ENCODE measurements at regions not wholly inside any gene's neighbourhood (a gene's known extent, or its start where the extent isn't known, plus 50 kb on each side); places are given as distances from the start of the nearest gene placed in this dataset.

DNA sequence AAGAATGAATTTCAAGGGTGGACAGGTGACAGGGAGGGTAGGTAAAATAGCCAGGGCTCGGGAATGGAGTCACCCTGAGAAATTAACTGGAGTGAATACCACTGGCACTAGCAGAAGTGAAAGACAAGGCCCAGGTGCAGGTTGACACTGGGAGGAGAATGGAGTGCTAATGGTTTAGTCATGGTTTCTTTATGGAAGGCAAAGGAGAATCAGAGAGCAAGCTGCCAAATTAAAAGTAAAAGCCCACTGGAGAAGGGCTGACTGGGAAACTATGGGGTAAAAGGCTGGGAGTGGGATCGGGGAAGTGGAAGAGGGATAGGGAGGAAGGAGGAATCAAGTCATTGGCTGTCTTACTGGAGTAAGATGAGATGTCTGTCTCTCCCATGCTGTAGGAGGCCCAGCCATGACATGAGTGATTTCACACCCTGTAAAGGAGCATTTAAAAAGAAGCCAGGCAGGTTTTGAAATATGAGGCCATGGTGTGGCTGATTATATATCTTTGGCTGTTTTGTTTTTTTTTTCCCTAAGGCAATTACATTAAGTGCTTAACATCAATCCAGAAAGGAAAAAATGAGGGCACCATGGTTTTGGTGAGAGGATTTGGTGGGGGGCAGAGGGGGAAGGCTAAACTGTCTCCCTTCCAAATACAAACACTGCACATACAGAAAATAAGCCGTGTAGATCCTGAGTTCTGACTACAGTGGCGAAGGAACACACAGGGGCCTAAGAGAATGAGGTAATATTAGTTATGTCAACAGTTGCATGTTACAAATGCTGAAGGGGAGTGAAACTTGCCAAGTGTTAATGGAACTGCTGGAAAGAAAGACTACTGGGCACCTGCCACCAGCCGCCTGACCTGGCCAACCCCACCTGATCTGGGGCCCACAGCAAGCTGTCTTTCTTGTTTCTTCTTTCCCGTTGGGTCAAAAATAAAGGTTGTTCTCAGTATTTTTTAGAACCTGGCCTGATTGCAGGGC is 183.5 kb upstream of the TSC22D1 start (continued):
- TF ChIP-seq ZBTB21 (tag by site-specific recombination; IDR thresholded peaks at IDR 0.05), result peak; percentile 68; the same call in 1 of the 2 replicates
- TF ChIP-seq, protein P1, sequence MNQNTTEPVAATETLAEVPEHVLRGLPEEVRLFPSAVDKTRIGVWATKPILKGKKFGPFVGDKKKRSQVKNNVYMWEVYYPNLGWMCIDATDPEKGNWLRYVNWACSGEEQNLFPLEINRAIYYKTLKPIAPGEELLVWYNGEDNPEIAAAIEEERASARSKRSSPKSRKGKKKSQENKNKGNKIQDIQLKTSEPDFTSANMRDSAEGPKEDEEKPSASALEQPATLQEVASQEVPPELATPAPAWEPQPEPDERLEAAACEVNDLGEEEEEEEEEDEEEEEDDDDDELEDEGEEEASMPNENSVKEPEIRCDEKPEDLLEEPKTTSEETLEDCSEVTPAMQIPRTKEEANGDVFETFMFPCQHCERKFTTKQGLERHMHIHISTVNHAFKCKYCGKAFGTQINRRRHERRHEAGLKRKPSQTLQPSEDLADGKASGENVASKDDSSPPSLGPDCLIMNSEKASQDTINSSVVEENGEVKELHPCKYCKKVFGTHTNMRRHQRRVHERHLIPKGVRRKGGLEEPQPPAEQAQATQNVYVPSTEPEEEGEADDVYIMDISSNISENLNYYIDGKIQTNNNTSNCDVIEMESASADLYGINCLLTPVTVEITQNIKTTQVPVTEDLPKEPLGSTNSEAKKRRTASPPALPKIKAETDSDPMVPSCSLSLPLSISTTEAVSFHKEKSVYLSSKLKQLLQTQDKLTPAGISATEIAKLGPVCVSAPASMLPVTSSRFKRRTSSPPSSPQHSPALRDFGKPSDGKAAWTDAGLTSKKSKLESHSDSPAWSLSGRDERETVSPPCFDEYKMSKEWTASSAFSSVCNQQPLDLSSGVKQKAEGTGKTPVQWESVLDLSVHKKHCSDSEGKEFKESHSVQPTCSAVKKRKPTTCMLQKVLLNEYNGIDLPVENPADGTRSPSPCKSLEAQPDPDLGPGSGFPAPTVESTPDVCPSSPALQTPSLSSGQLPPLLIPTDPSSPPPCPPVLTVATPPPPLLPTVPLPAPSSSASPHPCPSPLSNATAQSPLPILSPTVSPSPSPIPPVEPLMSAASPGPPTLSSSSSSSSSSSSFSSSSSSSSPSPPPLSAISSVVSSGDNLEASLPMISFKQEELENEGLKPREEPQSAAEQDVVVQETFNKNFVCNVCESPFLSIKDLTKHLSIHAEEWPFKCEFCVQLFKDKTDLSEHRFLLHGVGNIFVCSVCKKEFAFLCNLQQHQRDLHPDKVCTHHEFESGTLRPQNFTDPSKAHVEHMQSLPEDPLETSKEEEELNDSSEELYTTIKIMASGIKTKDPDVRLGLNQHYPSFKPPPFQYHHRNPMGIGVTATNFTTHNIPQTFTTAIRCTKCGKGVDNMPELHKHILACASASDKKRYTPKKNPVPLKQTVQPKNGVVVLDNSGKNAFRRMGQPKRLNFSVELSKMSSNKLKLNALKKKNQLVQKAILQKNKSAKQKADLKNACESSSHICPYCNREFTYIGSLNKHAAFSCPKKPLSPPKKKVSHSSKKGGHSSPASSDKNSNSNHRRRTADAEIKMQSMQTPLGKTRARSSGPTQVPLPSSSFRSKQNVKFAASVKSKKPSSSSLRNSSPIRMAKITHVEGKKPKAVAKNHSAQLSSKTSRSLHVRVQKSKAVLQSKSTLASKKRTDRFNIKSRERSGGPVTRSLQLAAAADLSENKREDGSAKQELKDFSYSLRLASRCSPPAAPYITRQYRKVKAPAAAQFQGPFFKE (tag by site-specific recombination; IDR thresholded peaks at IDR 0.05; ENCODE audit: borderline replicate concordance), result no peak
- no peak for TF ChIP-seq ZNF214 (tag by site-specific recombination; IDR thresholded peaks at IDR 0.05; ENCODE audit: borderline replicate concordance)
- peak; percentile 87 for TF ChIP-seq ZNF629 (tag by site-specific recombination; IDR thresholded peaks at IDR 0.05)
- no peak for TF ChIP-seq KLF9 (tag by site-specific recombination; IDR thresholded peaks at IDR 0.05; ENCODE audit: low read depth)
- TF ChIP-seq, protein P2, sequence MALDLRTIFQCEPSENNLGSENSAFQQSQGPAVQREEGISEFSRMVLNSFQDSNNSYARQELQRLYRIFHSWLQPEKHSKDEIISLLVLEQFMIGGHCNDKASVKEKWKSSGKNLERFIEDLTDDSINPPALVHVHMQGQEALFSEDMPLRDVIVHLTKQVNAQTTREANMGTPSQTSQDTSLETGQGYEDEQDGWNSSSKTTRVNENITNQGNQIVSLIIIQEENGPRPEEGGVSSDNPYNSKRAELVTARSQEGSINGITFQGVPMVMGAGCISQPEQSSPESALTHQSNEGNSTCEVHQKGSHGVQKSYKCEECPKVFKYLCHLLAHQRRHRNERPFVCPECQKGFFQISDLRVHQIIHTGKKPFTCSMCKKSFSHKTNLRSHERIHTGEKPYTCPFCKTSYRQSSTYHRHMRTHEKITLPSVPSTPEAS (tag by site-specific recombination; IDR thresholded peaks at IDR 0.05), result peak; percentile 48
- no peak for TF ChIP-seq SALL2 (tag by site-specific recombination; IDR thresholded peaks at IDR 0.05; ENCODE audit: borderline replicate concordance)
- TF ChIP-seq ZNF664 (tag by site-specific recombination; IDR thresholded peaks at IDR 0.05), result no peak
- TF ChIP-seq ZNF391 (tag by site-specific recombination; IDR thresholded peaks at IDR 0.05; ENCODE audit: borderline replicate concordance, low read depth), result no peak
- TF ChIP-seq ZBTB8A (tag by site-specific recombination; IDR thresholded peaks at IDR 0.05), result no peak
- no peak for TF ChIP-seq ZNF529 (tag by site-specific recombination; IDR thresholded peaks at IDR 0.05; ENCODE audit: insufficient replicate concordance)
- TF ChIP-seq ZNF423 (tag by site-specific recombination; IDR thresholded peaks at IDR 0.05), result no peak
- TF ChIP-seq ZNF394 (tag by site-specific recombination; IDR thresholded peaks at IDR 0.05; ENCODE audit: borderline replicate concordance), result no peak
- TF ChIP-seq SP2 (tag by site-specific recombination; IDR thresholded peaks at IDR 0.05), result no peak
- TF ChIP-seq ZNF175 (tag by site-specific recombination; IDR thresholded peaks at IDR 0.05), result no peak
- TF ChIP-seq ZNF654 (tag by site-specific recombination; IDR thresholded peaks at IDR 0.05; ENCODE audit: low read depth), result no peak
- no peak for TF ChIP-seq ZNF623 (tag by site-specific recombination; IDR thresholded peaks at IDR 0.05)
- no peak for TF ChIP-seq ZNF521 (tag by site-specific recombination; IDR thresholded peaks at IDR 0.05)
- TF ChIP-seq ZNF2 (tag by site-specific recombination; IDR thresholded peaks at IDR 0.05), result no peak
- no peak for TF ChIP-seq ZNF830 (tag by site-specific recombination; IDR thresholded peaks at IDR 0.05; ENCODE audit: low read depth)
- TF ChIP-seq ZNF23 (tag by site-specific recombination; IDR thresholded peaks at IDR 0.05; ENCODE audit: borderline replicate concordance), result no peak
- no peak for TF ChIP-seq ZNF19 (tag by site-specific recombination; IDR thresholded peaks at IDR 0.05; ENCODE audit: low read depth)
- no peak for TF ChIP-seq ZNF837 (tag by site-specific recombination; IDR thresholded peaks at IDR 0.05)
- TF ChIP-seq ZIC2 (tag by site-specific recombination; IDR thresholded peaks at IDR 0.05), result no peak
